GM21360 (cell line): ENCODE measurements at regions not wholly inside any gene's neighbourhood (a gene's known extent, or its start where the extent isn't known, plus 50 kb on each side); places are given as distances from the start of the nearest gene placed in this dataset.

Experiments used
- ATAC-seq: cut with Tn5 transposase; IDR thresholded peaks from one replicate; pipeline ENCODE4 v1.9.1; 2021; ENCODE audit warnings: mild to moderate bottlenecking, moderate library complexity; ENCODE audit not compliant: unreplicated experiment

- ATAC-seq: no peak
Measured at GRCh38 chr1:98049370-98050135, 128.7 kb upstream of the DPYD start.

GRCh38 chr1:98048751-98049325 is 128.0 kb upstream of the DPYD start:
- ATAC-seq: no peak

GRCh38 chr1:98048244-98048643 is 127.4 kb upstream of the DPYD start:
- no peak for ATAC-seq

GRCh38 chr1:98047171-98047570 is 126.3 kb upstream of the DPYD start:
- ATAC-seq: no peak

- no peak for ATAC-seq
Measured at GRCh38 chr1:98045767-98046641, 125.2 kb upstream of the DPYD start.

GRCh38 chr1:98045211-98045766 is 124.5 kb upstream of the DPYD start:
- ATAC-seq: no peak

- ATAC-seq: no peak
Measured at GRCh38 chr1:98044766-98045165, 123.9 kb upstream of the DPYD start.

GRCh38 chr1:98044071-98044697 is 123.3 kb upstream of the DPYD start:
- no peak for ATAC-seq

GRCh38 chr1:98035602-98036002 is 114.8 kb upstream of the DPYD start:
- ATAC-seq: no peak

- ATAC-seq: no peak
Measured at GRCh38 chr1:98034505-98034904, 113.7 kb upstream of the DPYD start.

- no peak for ATAC-seq
Measured at GRCh38 chr1:98032958-98033357, 112.1 kb upstream of the DPYD start.

- ATAC-seq: no peak
Measured at GRCh38 chr1:98030976-98031375, 110.1 kb upstream of the DPYD start.

- ATAC-seq: no peak
Measured at GRCh38 chr1:98030483-98030882, 109.6 kb upstream of the DPYD start.

- ATAC-seq: no peak
Measured at GRCh38 chr1:98028800-98029199, 108.0 kb upstream of the DPYD start.

- no peak for ATAC-seq
Measured at GRCh38 chr1:98027103-98027705, 106.4 kb upstream of the DPYD start.

- no peak for ATAC-seq
Measured at GRCh38 chr1:98025858-98026257, 105.0 kb upstream of the DPYD start.

- ATAC-seq: no peak
Measured at GRCh38 chr1:98021126-98021525, 100.3 kb upstream of the DPYD start.

GRCh38 chr1:98019747-98020146 is 98.9 kb upstream of the DPYD start:
- no peak for ATAC-seq

- no peak for ATAC-seq
Measured at GRCh38 chr1:98018074-98018473, 97.2 kb upstream of the DPYD start.

- no peak for ATAC-seq
Measured at GRCh38 chr1:98017184-98017583, 96.3 kb upstream of the DPYD start.

GRCh38 chr1:98008373-98008772 is 87.5 kb upstream of the DPYD start:
- no peak for ATAC-seq
